ENCODE measurements at regions not wholly inside any gene's neighbourhood (a gene's known extent, or its start where the extent isn't known, plus 50 kb on each side); places are given as distances from the start of the nearest gene placed in this dataset.

DNA sequence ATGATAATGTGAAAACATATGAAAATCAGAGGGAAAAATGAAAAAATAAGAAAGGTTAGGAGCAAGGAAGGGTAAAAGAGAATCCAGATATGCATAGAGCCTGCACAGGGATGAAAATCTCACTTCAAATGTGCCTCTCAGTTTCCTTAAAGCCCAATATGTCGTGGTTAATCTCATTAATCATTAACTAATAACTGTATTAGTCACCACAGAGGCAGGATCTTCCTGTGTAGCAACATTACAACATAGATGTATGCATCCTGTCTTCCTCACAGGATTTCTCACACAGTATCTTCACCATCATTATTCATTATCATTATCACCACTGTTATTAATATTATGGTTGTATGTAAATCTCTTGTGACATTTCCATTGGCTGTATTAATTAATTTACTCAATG, 361.2 kb upstream of the SOX11 start:
- TF ChIP-seq POLR2A (IDR thresholded peaks at IDR 0.05; ENCODE audit: low read length) = no peak
- TF ChIP-seq, protein P1, sequence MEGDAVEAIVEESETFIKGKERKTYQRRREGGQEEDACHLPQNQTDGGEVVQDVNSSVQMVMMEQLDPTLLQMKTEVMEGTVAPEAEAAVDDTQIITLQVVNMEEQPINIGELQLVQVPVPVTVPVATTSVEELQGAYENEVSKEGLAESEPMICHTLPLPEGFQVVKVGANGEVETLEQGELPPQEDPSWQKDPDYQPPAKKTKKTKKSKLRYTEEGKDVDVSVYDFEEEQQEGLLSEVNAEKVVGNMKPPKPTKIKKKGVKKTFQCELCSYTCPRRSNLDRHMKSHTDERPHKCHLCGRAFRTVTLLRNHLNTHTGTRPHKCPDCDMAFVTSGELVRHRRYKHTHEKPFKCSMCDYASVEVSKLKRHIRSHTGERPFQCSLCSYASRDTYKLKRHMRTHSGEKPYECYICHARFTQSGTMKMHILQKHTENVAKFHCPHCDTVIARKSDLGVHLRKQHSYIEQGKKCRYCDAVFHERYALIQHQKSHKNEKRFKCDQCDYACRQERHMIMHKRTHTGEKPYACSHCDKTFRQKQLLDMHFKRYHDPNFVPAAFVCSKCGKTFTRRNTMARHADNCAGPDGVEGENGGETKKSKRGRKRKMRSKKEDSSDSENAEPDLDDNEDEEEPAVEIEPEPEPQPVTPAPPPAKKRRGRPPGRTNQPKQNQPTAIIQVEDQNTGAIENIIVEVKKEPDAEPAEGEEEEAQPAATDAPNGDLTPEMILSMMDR (IDR thresholded peaks at IDR 0.05) = no peak
